HG02798 (cell line): ENCODE measurements at regions not wholly inside any gene's neighbourhood (a gene's known extent, or its start where the extent isn't known, plus 50 kb on each side); places are given as distances from the start of the nearest gene placed in this dataset.
"Not testable (repeated sequence)": the region's sequence is repeated elsewhere in the genome, so short reads cannot be mapped to it uniquely, and the experiment has no call there.

Experiments used
- ATAC-seq: cut with Tn5 transposase; IDR thresholded peaks from one replicate; pipeline ENCODE4 v1.9.1; 2021; ENCODE audit warnings: mild to moderate bottlenecking; ENCODE audit not compliant: unreplicated experiment, poor library complexity

- no peak for ATAC-seq
Measured at GRCh38 chr17:33924104-33924503, 331.0 kb upstream of the CCL2 start.

- ATAC-seq = no peak
Measured at GRCh38 chr17:33925649-33926048, 329.4 kb upstream of the CCL2 start.

- ATAC-seq = no peak
Measured at GRCh38 chr17:33927732-33928133, 327.4 kb upstream of the CCL2 start.

GRCh38 chr17:33929181-33929724 lies 325.8 kb upstream of the CCL2 start:
- ATAC-seq = no peak

- ATAC-seq = not testable (repeated sequence)
Measured at GRCh38 chr17:33931148-33931814, 323.8 kb upstream of the CCL2 start.

- no peak for ATAC-seq
Measured at GRCh38 chr17:33932996-33933395, 322.1 kb upstream of the CCL2 start.

- ATAC-seq = no peak
Measured at GRCh38 chr17:33933576-33933975, 321.5 kb upstream of the CCL2 start.

- ATAC-seq = no peak
Measured at GRCh38 chr17:33934696-33935095, 320.4 kb upstream of the CCL2 start.

- no peak for ATAC-seq
Measured at GRCh38 chr17:33935822-33936221, 319.3 kb upstream of the CCL2 start.

GRCh38 chr17:33936764-33937163 lies 318.3 kb upstream of the CCL2 start:
- ATAC-seq = no peak

GRCh38 chr17:33939959-33940358 lies 315.1 kb upstream of the CCL2 start:
- no peak for ATAC-seq

GRCh38 chr17:33940769-33941370 lies 314.2 kb upstream of the CCL2 start:
- ATAC-seq = no peak

GRCh38 chr17:33941744-33942143 lies 313.3 kb upstream of the CCL2 start:
- no peak for ATAC-seq

GRCh38 chr17:33942414-33942813 lies 312.7 kb upstream of the CCL2 start:
- ATAC-seq = no peak

GRCh38 chr17:33944412-33944811 lies 310.7 kb upstream of the CCL2 start:
- no peak for ATAC-seq

- no peak for ATAC-seq
Measured at GRCh38 chr17:33944826-33945225, 310.3 kb upstream of the CCL2 start.

GRCh38 chr17:33945646-33946546 lies 309.2 kb upstream of the CCL2 start:
- ATAC-seq = no peak

- no peak for ATAC-seq
Measured at GRCh38 chr17:33947762-33948161, 307.3 kb upstream of the CCL2 start.

GRCh38 chr17:33948309-33948708 lies 306.8 kb upstream of the CCL2 start:
- ATAC-seq = no peak

- ATAC-seq = no peak
Measured at GRCh38 chr17:33949100-33949499, 306.0 kb upstream of the CCL2 start.

GRCh38 chr17:33950061-33950460 lies 305.0 kb upstream of the CCL2 start:
- ATAC-seq = no peak
